ENCODE measurements at regions not wholly inside any gene's neighbourhood (a gene's known extent, or its start where the extent isn't known, plus 50 kb on each side); places are given as distances from the start of the nearest gene placed in this dataset.

- Histone ChIP-seq H3K27me3 (no peaks in the 10 kb centered on the region), H3K36me3 (replicated peaks in 1 of 2) (no peaks in the 10 kb centered on the region), H3K4me1 (replicated peaks in 1 of 2) (no peaks in the 10 kb centered on the region), H3K27ac (no peak overlapping the region), H3K4me3 (no peak overlapping the region), H3K9me3 (replicated peaks in 1 of 3) (no peaks in the 10 kb centered on the region)
- DNase-seq: no peak
- intact Hi-C loops (cut with DNase I): no loop called here
- TF ChIP-seq CTCF (IDR thresholded peaks at IDR 0.05) (no peak), POLR2A (IDR thresholded peaks at IDR 0.05) (no peak)
- 84 to 94% (median 90%) methylated on average over 5 of the region's 5 CpGs for WGBS, 4 donors
These were observed 372.1 kb upstream of the RUNX1 start for GRCh38 chr21:35421221-35421620.

GRCh38 chr21:35420656-35421055 is 371.6 kb upstream of the RUNX1 start:
- Histone ChIP-seq H3K27ac (no peak overlapping the region), H3K36me3 (replicated peaks in 1 of 2) (no peaks in the 10 kb centered on the region), H3K4me1 (replicated peaks in 1 of 2) (no peaks in the 10 kb centered on the region), H3K27me3 (no peaks in the 10 kb centered on the region), H3K9me3 (replicated peaks in 1 of 3) (no peaks in the 10 kb centered on the region), H3K4me3 (no peak overlapping the region)
- no peak for DNase-seq
- 65 to 81% (median 72%) methylated on average over 2 of the region's 2 CpGs for WGBS, 4 donors
- intact Hi-C loops (cut with DNase I): no loop called here
- TF ChIP-seq POLR2A (IDR thresholded peaks at IDR 0.05): no peak
- no peak for TF ChIP-seq CTCF (IDR thresholded peaks at IDR 0.05)

GRCh38 chr21:35417762-35418161 is 368.7 kb upstream of the RUNX1 start:
- Histone ChIP-seq H3K4me1 (replicated peaks in 1 of 2) (no peaks in the 10 kb centered on the region), H3K27ac (no peak overlapping the region), H3K36me3 (replicated peaks in 1 of 2) (no peaks in the 10 kb centered on the region), H3K9me3 (replicated peaks in 1 of 3) (no peaks in the 10 kb centered on the region), H3K4me3 (no peak overlapping the region), H3K27me3 (no peaks in the 10 kb centered on the region)
- 94 to 97% (median 95%) methylated on average over 5 of the region's 5 CpGs for WGBS, 4 donors
- intact Hi-C loops (cut with DNase I): no loop called here
- TF ChIP-seq CTCF (IDR thresholded peaks at IDR 0.05) (no peak), POLR2A (IDR thresholded peaks at IDR 0.05) (no peak)
- no peak for DNase-seq

- no peak overlapping the region for H3K4me3 ChIP-seq
- TF ChIP-seq CTCF (IDR thresholded peaks at IDR 0.05) (no peak), POLR2A (IDR thresholded peaks at IDR 0.05) (no peak)
- intact Hi-C loops (cut with DNase I): no loop called here
These were observed 367.9 kb upstream of the RUNX1 start for GRCh38 chr21:35416866-35417489.

More at GRCh38 chr21:35416866-35417489, 367.9 kb upstream of the RUNX1 start:
- DNase-seq: no peak
- Histone ChIP-seq H3K27me3 (no peaks in the 10 kb centered on the region), H3K36me3 (replicated peaks in 1 of 2) (no peaks in the 10 kb centered on the region), H3K9me3 (replicated peaks in 1 of 3) (no peaks in the 10 kb centered on the region), H3K27ac (no peak overlapping the region), H3K4me1 (replicated peaks in 1 of 2) (no peaks in the 10 kb centered on the region)
- 67 to 73% (median 72%) methylated on average over 8 of the region's 8 CpGs for WGBS, 4 donors

Measured in adrenal gland (tissue), 9 donors.